ENCODE measurements at regions not wholly inside any gene's neighbourhood (a gene's known extent, or its start where the extent isn't known, plus 50 kb on each side); places are given as distances from the start of the nearest gene placed in this dataset.

- intact Hi-C loops (cut with DNase I; ENCODE audit: low total_unique reads) = no loop called here
- DNase-seq (ENCODE audit: low spot score in 2 of 2) = no peak
- no peak for TF ChIP-seq POLR2A (IDR thresholded peaks at IDR 0.05)
- TF ChIP-seq, protein P1, sequence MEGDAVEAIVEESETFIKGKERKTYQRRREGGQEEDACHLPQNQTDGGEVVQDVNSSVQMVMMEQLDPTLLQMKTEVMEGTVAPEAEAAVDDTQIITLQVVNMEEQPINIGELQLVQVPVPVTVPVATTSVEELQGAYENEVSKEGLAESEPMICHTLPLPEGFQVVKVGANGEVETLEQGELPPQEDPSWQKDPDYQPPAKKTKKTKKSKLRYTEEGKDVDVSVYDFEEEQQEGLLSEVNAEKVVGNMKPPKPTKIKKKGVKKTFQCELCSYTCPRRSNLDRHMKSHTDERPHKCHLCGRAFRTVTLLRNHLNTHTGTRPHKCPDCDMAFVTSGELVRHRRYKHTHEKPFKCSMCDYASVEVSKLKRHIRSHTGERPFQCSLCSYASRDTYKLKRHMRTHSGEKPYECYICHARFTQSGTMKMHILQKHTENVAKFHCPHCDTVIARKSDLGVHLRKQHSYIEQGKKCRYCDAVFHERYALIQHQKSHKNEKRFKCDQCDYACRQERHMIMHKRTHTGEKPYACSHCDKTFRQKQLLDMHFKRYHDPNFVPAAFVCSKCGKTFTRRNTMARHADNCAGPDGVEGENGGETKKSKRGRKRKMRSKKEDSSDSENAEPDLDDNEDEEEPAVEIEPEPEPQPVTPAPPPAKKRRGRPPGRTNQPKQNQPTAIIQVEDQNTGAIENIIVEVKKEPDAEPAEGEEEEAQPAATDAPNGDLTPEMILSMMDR (IDR thresholded peaks at IDR 0.05) = no peak
Measured at GRCh38 chr5:108581026-108581425, 166.7 kb upstream of the FER start.

DNA sequence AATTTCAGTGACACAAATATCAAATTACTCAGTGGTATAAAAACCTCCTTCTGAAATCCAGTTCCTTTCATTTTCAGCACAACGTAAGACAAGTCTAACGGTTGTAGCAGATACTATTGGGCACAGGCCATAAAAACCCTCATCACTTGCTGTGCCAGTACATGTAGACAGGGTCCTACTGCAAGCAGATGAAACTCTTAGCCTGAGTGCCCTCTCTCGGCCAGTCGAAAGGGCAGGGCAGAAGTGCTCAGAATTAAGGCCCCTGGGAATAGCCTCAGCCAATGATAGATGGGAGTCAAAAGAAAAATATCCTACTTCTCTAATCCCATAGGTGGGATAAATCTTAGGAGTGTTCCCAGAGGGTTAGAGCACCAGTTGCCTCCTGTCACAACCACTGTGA lies 168.5 kb upstream of the FER start:
- intact Hi-C loops (cut with DNase I; ENCODE audit: low total_unique reads) = no loop called here
- no peak overlapping the region for H3K4me3 ChIP-seq (ENCODE audit: low read depth, poor library complexity, severe bottlenecking)
- TF ChIP-seq, protein P1 (IDR thresholded peaks at IDR 0.05) = no peak
- no peak for TF ChIP-seq POLR2A (IDR thresholded peaks at IDR 0.05)
- no peak for DNase-seq (ENCODE audit: low spot score in 2 of 2)
- WGBS, 2 donors = 67 to 69% methylated on average over 4 of the region's 4 CpGs

More at GRCh38 chr5:108581026-108581425, 166.7 kb upstream of the FER start:
- H3K4me3 ChIP-seq (ENCODE audit: low read depth, poor library complexity, severe bottlenecking) = no peak overlapping the region

DNA sequence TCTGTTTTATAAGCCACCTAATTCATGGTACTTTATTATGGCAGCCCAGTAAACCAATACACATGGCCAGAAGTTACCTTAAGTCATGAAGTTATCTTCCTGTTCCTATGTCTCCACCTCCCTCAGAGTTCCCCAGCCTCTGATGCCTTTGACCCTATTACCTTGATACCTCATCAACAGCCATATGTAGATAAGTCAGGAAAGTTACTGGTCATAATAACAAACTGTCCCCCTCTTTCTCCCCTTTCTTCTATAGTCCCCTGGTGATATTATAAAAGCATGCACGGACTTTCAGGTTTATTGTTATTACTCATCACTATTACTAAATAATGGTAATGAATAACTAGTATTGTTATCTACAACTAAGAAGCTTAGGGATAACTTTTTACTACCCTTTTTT lies 168.9 kb upstream of the FER start:
- TF ChIP-seq, protein P1 (IDR thresholded peaks at IDR 0.05) = no peak
- TF ChIP-seq POLR2A (IDR thresholded peaks at IDR 0.05) = no peak

GRCh38 chr5:108567429-108567828 lies 180.3 kb upstream of the FER start:
- WGBS, 2 donors = 88 to 89% methylated on average over 9 of the region's 9 CpGs
- TF ChIP-seq, protein P1 (IDR thresholded peaks at IDR 0.05) = no peak
- no peak for TF ChIP-seq POLR2A (IDR thresholded peaks at IDR 0.05)
- intact Hi-C loops (cut with DNase I; ENCODE audit: low total_unique reads) = no loop called here
- H3K4me3 ChIP-seq (ENCODE audit: low read depth, poor library complexity, severe bottlenecking) = no peak overlapping the region
- no peak for DNase-seq (ENCODE audit: low spot score in 2 of 2)

More for the DNA sequence above, 168.9 kb upstream of the FER start:
- 89 to 93% methylated on average over 1 of the region's 1 CpG for WGBS, 2 donors
- intact Hi-C loops (cut with DNase I; ENCODE audit: low total_unique reads) = no loop called here
- no peak overlapping the region for H3K4me3 ChIP-seq (ENCODE audit: low read depth, poor library complexity, severe bottlenecking)
- DNase-seq (ENCODE audit: low spot score in 2 of 2) = no peak

- no peak overlapping the region for H3K4me3 ChIP-seq (ENCODE audit: low read depth, poor library complexity, severe bottlenecking)
- no peak for TF ChIP-seq POLR2A (IDR thresholded peaks at IDR 0.05)
- TF ChIP-seq, protein P1 (IDR thresholded peaks at IDR 0.05) = no peak
- intact Hi-C loops (cut with DNase I; ENCODE audit: low total_unique reads) = no loop called here
- no peak for DNase-seq (ENCODE audit: low spot score in 2 of 2)
Measured at GRCh38 chr5:108564441-108564840, 182.5 kb upstream of the FBXL17 start.

DNA sequence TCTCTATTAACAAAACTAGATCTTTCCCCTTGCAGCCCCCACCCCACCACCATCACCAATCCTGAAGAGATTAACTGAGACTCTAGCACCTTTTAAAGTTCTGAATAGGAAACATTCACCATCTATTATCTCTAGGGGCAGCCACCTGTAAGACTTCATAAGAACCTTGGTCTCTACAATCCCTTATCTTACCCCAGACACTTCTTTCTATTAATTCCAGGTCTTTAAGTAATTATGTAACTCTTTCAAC lies 180.2 kb upstream of the FBXL17 start:
- H3K4me3 ChIP-seq (ENCODE audit: low read depth, poor library complexity, severe bottlenecking) = no peak overlapping the region
- DNase-seq (ENCODE audit: low spot score in 2 of 2) = no peak
- TF ChIP-seq, protein P1 (IDR thresholded peaks at IDR 0.05) = no peak
- TF ChIP-seq POLR2A (IDR thresholded peaks at IDR 0.05) = no peak
- intact Hi-C loops (cut with DNase I; ENCODE audit: low total_unique reads) = no loop called here

Measured in lower leg skin (tissue), 4 donors.